Jurkat, Clone E6-1 (cell line): ENCODE measurements at regions not wholly inside any gene's neighbourhood (a gene's known extent, or its start where the extent isn't known, plus 50 kb on each side); places are given as distances from the start of the nearest gene placed in this dataset.
"Not testable (repeated sequence)": the region's sequence is repeated elsewhere in the genome, so short reads cannot be mapped to it uniquely, and the experiment has no call there.

ENCODE experiments used
- DNase-seq: peaks from one replicate; pipeline ENCODE4 v3.0.0-alpha.2; 2011; ENCODE audit warnings: low read depth, low spot score
- H3K4me3 ChIP-seq: 2 replicates; pipeline ENCODE4 v1.5.1; 2011; ENCODE audit warnings: mild to moderate bottlenecking, low read length, control low read depth, moderate library complexity

DNA sequence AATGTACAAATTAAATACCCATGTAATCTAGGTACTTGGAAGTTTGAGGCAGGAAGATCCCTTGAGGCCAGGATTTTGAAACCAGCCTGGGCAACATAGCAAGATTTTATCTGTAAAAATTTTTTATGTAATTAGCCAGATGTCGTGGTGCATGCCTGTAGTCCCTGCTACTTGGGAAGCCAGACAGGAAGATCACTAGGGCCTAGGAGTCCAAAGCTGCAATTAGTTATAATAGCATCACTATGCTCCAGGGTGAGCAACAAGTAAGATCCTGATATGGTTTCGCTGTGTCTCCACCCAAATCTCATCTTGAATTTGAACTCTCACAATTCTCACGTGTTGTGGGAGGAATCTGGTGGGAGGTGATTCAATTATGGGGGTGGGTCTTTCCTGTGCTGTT is 535.8 kb downstream of the TENT5A start:
- no peak for DNase-seq

DNA sequence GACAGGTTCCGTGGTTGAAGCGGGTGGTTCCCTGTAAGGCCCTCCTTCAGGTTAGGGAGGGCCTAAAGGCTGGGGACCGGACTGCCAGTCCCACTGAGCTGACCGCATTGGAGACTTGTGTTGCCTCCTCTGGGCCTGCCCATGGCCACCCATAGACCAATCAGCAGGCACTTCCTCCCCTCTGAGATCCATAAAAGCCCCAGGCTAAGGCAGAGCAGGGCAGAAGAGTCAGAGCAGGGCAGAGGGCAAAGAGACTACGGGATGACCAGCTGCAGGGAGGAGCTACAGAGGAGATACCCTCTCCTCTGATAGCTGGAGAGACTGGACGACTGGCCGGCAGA is 537.4 kb downstream of the TENT5A start:
- DNase-seq: no peak

More for the DNA sequence above, 535.8 kb downstream of the TENT5A start:
- no peak overlapping the region for H3K4me3 ChIP-seq

DNA sequence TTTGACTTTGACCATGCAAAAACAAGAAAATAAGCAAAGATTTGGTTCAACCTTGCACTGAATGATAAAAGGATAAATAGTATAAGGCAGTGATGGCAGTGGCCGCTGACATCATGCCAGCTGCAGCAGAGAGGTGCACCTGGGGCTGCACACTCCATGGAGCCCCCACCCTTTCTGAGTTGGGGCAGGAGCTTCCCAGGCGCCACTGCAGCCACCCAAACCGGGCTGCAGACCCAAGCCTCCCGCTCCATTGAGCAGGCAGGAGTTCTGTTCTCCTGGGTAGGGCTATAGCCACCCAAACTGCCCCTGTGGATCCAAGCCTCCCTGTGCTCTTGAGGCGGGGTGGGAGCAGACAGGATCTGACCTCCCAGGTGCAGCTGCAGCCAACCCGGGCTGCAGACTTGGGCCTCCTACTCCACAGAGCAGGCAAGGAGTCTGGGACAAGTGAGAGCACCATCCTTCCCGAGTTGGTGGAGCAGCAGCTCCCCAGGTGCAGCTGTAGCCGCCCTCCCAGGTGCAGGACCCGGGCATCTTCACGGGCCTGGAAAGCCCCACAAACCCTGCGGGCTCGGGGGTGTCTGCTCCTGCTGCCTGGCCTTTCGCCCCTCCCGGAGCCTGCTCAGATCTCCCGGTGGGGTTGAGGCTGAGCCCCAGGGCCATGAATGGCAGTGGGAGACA is 537.9 kb downstream of the TENT5A start:
- no peak overlapping the region for H3K4me3 ChIP-seq
- DNase-seq: no peak

More for the DNA sequence above, 537.4 kb downstream of the TENT5A start:
- no peak overlapping the region for H3K4me3 ChIP-seq

DNA sequence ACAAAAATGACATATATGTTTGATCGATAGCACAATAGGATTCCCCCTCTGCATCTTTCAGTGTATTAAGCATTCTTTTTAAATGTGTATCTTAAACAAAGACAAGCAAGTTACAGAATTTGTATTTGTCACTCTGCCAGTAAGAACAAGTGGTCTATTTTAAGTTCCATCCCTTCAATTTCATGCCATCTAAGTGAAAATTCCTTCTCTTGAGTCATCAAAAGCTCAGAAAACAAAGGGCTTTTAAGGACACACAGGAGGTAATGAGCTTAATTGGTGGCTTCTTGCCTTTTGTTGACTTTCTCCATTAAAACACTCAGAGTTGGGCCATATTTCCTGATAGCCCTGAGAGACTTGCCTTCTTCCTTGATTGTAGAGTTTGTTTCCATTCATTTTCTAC is 547.8 kb downstream of the TENT5A start:
- no peak overlapping the region for H3K4me3 ChIP-seq
- no peak for DNase-seq

DNA sequence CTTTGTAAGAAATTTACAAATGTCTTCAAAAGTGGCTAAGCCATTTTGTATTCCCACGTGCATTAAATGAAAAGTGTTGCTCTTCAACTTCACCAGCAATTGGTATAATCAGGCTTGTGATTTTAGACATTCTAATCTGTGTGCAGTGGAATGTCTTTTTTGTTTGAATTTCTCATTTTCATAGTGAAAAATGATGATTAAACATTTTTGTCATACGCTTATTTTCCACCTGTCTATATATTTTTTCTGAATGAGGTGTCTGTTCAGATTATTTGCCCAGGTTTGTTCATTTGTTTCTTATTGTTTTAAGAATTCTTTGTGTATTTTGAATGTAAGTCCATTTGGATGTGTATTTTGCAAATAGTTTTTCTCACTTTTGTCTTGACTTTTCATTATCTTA is 558.1 kb downstream of the TENT5A start:
- H3K4me3 ChIP-seq: no peak overlapping the region
- DNase-seq: no peak

DNA sequence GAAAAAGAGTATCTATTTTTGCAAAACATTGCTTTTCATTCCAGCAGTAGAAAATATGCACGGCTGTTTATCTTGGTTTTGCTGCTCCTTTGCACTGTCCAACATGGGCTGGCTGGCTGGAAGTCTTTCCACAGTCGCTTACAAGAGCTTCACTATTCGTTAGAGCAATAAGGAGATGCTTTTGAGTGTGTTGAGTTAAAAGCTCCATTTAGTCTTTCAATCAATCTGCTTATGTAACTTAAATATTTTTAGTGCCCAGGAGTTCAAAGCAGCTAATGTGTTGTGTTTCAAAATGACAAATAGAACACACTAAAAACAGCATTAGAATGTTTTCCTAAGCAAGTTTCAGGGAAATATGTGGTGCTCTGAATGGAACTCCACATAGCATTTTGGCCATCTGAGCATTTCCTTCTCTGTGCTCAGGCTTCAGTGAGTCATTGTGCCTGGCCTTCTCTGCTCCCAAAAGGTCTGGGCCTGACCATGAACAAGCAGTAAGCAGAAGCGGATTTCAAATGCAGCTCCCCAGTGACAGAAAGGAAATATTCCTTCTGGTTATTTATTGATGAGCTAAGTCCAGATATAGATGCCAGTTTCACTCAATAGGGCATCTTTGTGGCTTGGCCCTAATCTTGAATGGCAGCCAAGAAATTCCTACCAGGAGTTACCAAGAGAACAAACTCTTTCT is 580.3 kb downstream of the TENT5A start:
- H3K4me3 ChIP-seq: no peak overlapping the region
- no peak for DNase-seq

DNA sequence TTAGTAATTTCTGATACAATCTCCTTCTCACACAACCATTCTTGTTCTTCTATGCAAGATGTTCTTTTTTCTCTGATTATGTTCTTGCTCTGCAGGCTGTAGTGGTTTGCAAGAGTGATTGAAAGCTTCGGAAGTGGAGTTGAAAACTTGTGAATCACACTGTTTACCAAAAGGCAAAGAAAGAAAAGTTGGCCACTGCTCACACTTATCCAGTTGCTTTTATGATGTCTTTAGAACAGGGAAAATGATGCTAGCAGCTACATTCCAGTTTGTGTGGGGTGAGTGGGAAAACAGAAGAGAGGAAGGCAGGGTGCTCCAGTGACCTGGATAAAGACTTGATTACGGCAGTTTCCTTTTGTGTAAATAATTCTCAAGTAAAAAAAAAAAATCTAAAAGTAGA is 583.3 kb downstream of the TENT5A start:
- no peak for DNase-seq
- H3K4me3 ChIP-seq: no peak overlapping the region

DNA sequence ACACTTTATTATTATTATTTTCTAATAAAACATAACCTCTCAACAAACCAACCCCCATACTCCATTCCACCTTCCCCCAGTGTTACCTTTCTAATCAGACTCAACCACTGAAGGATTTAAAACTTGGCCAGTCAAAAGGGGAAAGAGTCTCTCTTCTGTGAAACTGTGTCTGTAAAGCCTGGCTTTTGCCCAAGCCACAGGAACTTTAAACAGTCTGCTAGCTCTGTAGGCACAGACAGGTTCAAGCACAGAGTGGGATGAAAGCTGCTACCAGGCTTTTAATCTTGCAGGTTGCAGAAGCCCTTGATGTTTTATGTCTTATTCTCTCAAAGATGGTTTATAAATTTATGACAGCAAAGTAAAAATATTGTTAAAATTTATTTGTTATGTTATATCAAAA is 585.7 kb downstream of the TENT5A start:
- DNase-seq: peak; percentile 1
- no peak overlapping the region for H3K4me3 ChIP-seq

DNA sequence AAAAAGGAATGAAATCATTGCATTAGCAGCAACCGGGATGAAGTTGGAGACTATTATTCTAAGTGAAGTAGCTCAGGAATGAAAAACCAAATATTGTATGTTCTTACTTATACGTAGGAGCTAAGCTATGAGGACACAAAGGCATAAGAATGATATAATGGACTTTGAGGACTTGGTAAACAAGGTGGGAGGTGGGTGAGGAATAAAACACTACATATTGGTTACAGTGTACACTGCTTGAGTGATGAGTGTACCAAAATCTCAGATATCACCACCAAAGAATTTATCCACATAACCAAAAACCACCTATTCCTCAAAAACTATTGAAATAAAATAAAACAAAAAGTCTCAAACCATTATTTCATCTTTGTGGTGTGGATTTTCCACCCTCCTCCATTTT is 593.5 kb downstream of the TENT5A start:
- no peak for DNase-seq
- H3K4me3 ChIP-seq: no peak overlapping the region

DNA sequence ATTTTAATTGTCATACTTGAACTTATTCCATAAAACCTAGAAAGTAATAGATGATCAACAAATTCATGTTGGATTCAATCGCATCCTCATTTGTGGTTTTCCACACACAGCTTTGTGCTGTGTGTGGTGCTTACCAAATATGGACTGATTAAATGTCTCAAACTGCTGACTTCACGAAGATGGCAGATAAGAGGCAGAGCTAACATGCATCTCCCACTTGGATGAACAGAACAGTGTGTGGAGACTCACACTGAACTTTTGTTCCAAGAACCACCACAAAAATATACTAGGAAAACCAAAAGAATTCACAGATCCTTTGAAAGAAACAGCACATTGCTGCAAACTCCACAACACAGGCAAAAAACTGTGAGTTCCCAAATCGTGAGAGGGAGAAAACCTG is 603.7 kb downstream of the TENT5A start:
- H3K4me3 ChIP-seq: no peak overlapping the region
- no peak for DNase-seq

DNA sequence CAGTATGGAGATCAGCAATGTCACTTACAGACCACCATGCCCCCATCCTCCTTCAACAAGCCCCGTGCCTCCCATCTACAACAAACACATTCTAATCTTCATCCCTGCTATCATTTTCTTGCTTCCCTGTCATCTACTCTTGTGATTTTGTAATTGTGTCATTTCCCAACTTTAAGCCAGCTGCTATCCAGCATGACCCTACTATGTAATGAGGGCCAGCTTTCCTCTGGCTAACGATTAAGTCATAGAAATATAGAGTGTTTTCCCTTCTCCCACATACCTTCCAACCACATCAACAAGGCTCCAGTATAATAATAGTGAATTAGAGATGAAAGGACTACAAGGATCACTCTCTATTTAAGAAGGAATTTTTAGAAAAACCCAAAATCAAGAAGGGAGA is 607.0 kb downstream of the TENT5A start:
- no peak overlapping the region for H3K4me3 ChIP-seq
- no peak for DNase-seq

DNA sequence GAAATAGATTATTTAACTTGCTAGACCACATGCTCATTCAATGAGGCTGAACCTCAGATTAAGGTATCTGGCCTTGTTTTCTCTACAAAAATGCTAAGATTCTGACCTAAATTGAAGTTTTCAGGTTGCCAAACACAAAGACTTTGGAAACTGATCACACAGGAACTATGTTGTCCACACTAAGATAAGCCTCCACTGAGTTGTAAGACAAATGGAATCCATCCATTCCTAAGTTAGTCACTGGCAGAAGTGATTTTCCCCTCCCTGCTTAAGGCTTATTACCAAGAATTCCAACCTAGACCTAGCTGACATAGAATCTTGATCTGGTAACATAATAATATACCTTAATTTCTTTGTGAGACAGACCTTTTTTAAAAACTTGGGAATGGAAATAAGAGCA is 608.1 kb downstream of the TENT5A start:
- H3K4me3 ChIP-seq: no peak overlapping the region
- DNase-seq: no peak

DNA sequence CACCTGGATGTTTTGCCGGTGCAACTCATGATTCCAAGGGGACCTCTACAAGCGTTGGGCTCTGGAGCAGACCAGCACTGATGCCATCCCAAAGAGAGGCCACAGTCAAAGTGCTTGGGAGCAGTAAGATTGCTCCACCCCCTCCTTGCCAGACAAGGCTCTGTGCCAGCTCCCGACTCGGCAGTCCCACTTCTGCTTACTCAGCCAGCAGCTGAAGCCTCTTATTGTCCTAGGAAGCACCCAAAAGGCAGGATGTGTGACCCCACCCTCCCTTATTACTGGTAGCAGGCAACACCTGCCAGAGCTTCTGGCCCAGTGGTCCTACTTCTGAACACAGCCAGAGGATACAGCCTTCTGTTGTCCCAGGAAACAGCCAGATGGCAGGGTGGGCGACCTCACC is 614.2 kb downstream of the TENT5A start:
- no peak overlapping the region for H3K4me3 ChIP-seq
- DNase-seq: no peak

DNA sequence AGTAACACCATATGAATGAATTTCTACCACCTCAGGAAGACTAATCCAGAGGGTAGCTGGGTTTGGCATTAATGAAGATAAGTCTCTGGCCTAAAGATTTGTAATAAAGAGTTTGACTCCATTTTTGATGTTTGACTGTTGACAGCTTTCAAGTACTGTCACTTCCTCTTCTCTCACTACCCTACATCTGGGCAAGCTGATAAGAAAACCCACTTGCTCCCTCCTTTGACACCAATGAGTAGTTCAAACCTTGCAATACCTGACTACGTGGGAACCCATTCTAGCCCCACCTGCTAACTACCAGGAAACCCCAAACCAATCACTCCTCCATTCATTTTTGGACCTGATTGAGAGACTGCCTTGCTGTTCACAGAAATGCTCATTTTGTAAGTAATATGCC is 621.5 kb downstream of the TENT5A start:
- peak; percentile 56 for DNase-seq
- no peak overlapping the region for H3K4me3 ChIP-seq

DNA sequence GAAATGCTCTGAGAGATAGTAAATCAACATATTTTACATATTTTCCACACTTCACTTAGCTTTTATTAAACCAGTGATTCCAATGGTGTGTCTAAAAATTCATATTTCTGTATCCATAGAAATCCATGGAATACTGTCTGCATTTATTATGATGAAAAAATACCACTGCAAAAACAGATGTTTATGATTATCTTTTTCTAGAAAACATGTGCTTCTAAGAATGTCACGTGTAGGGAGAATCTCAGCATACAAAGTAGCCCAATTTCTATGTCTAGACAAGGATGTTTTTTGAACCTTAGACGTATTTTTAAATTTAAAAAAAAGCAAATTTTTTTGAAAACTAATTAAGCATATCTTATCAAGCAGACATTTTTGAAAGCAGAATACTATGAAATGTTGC is 622.4 kb downstream of the TENT5A start:
- DNase-seq: no peak
- no peak overlapping the region for H3K4me3 ChIP-seq

DNA sequence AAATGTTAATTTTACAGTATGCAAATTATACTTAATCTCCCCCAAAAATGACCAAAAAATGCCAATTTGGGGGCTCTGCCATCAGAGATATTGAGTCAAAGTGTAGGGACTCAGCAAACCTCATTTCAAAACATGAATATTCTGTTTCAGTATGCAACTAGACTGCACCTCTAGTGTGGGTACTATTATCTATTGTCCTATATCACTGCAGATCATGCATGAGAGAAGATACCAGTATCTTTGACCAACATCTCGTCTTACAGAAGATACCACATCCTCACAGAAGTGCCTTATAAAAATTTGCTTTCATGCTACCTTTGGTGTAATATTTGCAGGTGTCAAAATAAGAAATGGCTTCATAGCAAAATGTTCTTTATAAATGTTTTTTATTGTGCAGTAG is 623.8 kb downstream of the TENT5A start:
- H3K4me3 ChIP-seq: no peak overlapping the region
- DNase-seq: peak; percentile 16

DNA sequence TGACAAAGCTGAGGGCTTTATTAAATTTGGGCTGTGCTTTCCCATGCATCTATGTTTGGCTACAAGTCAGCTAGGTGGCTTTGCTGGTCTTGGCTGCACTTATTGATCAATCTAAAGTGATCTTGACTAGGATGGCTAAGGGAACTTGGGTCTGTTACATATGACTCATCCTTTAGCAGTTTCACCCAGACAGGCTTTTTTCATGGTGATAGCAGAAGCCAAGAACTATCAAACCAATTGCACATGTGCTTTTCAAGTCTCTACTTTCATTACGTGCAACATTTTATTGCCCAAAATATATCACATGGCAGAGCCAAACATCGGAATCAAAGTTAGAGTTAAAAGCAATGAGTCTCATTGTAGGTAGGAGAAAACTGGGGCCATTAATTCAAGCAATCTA is 626.3 kb downstream of the TENT5A start:
- H3K4me3 ChIP-seq: no peak overlapping the region
- DNase-seq: no peak

DNA sequence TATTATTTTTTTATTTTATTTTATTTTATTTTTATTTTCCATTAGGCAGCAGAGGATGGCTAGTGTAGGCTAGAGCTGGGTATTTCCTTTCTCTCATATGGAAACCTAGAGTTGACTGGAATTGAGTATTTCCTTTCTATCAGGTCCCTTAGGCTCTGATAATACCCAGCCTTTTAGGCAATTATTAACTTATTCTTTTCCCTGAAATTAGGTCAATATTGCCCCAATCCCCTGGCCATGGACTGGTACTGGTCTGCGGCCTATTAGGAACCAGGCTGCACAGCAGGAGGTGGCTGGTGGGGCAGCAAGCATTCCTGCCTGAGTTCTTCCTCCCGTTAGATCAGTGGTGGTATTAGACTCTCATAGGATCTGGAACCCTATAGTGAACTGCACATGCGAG is 632.2 kb downstream of the TENT5A start:
- no peak for DNase-seq
- no peak overlapping the region for H3K4me3 ChIP-seq

DNA sequence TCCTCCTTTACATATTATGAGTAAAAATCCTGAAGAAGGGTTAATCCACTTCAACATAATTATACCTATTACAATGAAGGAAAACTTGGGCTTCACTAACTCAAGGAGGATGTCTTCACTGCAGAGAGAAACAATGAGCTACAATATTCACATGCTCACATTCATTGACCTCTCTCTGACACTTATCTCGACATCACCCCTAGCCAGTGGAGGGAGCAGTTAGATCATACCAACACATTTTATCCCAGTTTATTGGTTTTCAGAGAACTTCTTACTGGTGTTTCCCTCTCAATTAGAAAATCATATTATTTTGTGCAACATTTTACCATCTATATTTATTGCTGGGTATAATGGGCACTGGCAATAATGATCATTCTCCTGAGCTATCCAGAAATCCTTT is 646.5 kb downstream of the TENT5A start:
- no peak for DNase-seq
- no peak overlapping the region for H3K4me3 ChIP-seq

DNA sequence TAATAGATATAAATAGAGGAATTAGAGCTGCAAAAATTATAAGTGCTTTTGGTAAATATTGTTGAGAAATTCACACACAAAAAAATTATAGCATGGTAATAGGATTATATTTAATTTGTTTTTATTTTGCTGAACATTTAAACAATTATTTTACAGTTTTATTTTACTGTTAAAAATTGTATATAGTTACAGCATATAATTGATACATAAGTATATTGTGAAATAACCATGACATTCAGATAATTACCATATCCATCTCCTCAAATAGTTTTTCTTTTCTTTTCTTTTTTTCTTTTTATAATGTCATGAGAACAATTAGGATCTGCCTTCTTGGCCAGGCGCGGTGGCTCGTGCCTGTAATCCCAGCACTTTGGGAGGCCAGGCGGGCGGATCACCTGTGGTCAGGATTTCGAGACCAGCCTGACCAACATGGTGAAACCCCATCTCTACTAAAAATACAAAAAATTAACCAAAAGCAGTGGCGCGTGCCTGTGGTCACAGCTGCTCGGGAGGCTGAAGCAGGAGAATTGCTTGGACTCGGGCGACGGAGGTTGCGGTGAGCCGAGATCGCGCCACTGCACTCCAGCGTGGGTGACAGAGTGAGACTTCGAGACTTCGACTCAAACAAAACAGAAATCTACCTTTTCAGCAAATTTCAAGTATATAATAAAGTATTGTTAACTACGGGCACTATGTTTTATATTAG is 654.2 kb downstream of the TENT5A start:
- DNase-seq: no peak
- H3K4me3 ChIP-seq: no peak overlapping the region

DNA sequence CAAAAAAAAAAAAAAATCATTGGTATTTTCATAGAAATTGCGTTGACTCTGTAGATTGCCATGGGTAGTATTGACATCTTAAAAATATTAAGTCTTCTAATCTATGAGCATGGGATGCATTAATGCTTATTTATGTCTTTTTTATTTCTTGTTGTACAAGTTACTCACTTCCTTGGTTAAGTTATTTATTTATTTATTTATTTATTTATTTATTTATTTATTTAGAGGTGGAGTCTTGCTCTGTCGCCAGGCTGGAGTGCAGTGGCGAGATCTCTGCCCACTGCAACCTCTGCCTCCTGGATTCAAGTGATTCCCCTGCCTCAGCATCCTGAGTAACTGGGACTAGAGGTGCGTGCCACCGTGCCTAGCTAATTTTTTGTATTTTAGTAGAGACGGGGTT is 656.0 kb downstream of the TENT5A start:
- H3K4me3 ChIP-seq: not testable (repeated sequence)

More for the DNA sequence above, 656.0 kb downstream of the TENT5A start:
- not testable (repeated sequence) for DNase-seq
